ENCODE measurements at regions not wholly inside any gene's neighbourhood (a gene's known extent, or its start where the extent isn't known, plus 50 kb on each side); places are given as distances from the start of the nearest gene placed in this dataset.
"Not testable (repeated sequence)": the region's sequence is repeated elsewhere in the genome, so short reads cannot be mapped to it uniquely, and the experiment has no call there.

DNA sequence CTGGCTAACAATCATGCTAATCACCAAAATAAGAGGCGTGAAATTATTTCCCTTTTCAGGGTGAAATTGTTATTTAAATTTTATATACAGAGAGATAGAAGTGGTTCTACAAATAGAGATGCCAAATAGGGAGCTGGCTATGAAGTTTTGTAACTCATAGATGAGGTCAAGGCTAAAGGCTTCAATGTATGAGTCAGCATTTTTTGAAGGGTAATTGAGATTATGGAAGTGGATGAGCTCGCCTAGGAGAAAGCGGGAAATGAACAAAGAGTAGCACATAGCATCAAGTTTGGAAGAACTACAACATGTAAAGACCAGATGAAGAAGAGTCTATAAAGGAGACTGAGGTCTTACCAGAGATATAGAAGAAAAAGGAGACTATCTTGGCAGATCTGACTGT lies 838.1 kb downstream of the DNAJB9 start:
- 93% methylated on average over 3 of the region's 3 CpGs for WGBS
- Histone ChIP-seq H3K9me3 (ENCODE audit: control insufficient read depth in 2 of 2, insufficient read depth in 1 of 2, low read length in 1 of 2) (no peaks in the 10 kb centered on the region), H3K4me1 (ENCODE audit: control insufficient read depth in 2 of 2, insufficient read depth in 2 of 2, low read length in 2 of 2) (no peaks in the 10 kb centered on the region), H3K27me3 (ENCODE audit: control insufficient read depth in 2 of 2, insufficient read depth in 1 of 2, low read length in 1 of 2) (no peaks in the 10 kb centered on the region), H3K36me3 (ENCODE audit: control insufficient read depth in 2 of 2, insufficient read depth in 2 of 2, low read length in 1 of 2) (no peaks in the 10 kb centered on the region), H3K4me3 (ENCODE audit: low read length in 2 of 2) (no peak overlapping the region), H3K27ac (ENCODE audit: low read depth in 1 of 2, low read length in 1 of 2) (no peak overlapping the region)
- DNase-seq (ENCODE audit: low read depth in 6 of 9, low spot score in 9 of 9) = no peak

DNA sequence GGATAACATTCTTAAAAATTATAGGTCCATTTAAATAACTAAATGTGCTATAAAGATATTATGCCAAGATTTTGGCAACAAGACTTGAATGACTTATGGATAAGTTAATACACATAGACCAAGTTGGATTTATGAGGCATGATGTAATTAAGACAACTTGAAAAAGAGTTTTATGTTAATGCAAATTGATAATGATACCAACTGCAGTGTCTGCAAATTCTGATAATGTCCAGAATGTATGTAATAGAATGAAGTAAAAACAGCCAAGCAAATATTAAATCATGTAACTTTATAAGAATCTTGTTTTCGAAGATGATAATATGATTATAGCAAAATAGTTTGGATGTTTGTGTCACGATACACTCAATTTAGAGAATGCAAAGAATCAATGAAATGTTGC lies 868.3 kb downstream of the DNAJB9 start:
- Histone ChIP-seq H3K4me1 (ENCODE audit: control insufficient read depth in 2 of 2, insufficient read depth in 2 of 2, low read length in 2 of 2) (no peaks in the 10 kb centered on the region), H3K36me3 (ENCODE audit: control insufficient read depth in 2 of 2, insufficient read depth in 2 of 2, low read length in 1 of 2) (no peaks in the 10 kb centered on the region), H3K27me3 (ENCODE audit: control insufficient read depth in 2 of 2, insufficient read depth in 1 of 2, low read length in 1 of 2) (no peaks in the 10 kb centered on the region), H3K9me3 (ENCODE audit: control insufficient read depth in 2 of 2, insufficient read depth in 1 of 2, low read length in 1 of 2) (no peaks in the 10 kb centered on the region), H3K27ac (ENCODE audit: low read depth in 1 of 2, low read length in 1 of 2) (no peak overlapping the region), H3K4me3 (ENCODE audit: low read length in 2 of 2) (no peak overlapping the region)
- 92% methylated on average over 2 of the region's 2 CpGs for whole genome bisulfite sequencing
- no peak for DNase-seq (ENCODE audit: low read depth in 6 of 9, low spot score in 9 of 9)

DNA sequence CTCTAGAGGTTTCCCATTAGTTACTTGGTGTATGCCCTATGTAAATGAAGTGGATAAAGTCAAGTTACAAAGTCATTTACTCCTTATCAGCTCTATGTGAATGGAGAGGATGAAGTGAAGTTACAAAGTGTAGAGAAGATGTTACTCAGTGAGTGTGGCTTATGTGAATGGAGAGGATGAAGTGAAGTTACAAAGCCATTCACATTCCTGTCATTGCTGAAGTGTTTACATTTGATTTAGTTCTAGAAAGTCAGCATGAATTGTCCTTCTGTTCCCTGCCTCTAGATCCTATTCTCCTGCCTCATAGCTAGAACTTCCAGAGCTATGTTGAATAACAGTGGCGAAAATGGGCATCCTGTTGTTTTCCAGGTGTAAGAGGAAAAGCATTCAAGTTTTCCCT lies 880.1 kb downstream of the DNAJB9 start:
- DNase-seq (ENCODE audit: low read depth in 6 of 9, low spot score in 9 of 9) = no peak
- Histone ChIP-seq H3K9me3 (ENCODE audit: control insufficient read depth in 2 of 2, insufficient read depth in 1 of 2, low read length in 1 of 2) (peaks cover 0 to under 1% of the 10 kb centered on the region in 2 donors), H3K4me3 (ENCODE audit: low read length in 2 of 2) (no peak overlapping the region), H3K27ac (ENCODE audit: low read depth in 1 of 2, low read length in 1 of 2) (no peak overlapping the region), H3K36me3 (ENCODE audit: control insufficient read depth in 2 of 2, insufficient read depth in 2 of 2, low read length in 1 of 2) (no peaks in the 10 kb centered on the region), H3K27me3 (ENCODE audit: control insufficient read depth in 2 of 2, insufficient read depth in 1 of 2, low read length in 1 of 2) (no peaks in the 10 kb centered on the region), H3K4me1 (ENCODE audit: control insufficient read depth in 2 of 2, insufficient read depth in 2 of 2, low read length in 2 of 2) (no peaks in the 10 kb centered on the region)
- WGBS = 95% methylated on average over 1 of the region's 1 CpG

DNA sequence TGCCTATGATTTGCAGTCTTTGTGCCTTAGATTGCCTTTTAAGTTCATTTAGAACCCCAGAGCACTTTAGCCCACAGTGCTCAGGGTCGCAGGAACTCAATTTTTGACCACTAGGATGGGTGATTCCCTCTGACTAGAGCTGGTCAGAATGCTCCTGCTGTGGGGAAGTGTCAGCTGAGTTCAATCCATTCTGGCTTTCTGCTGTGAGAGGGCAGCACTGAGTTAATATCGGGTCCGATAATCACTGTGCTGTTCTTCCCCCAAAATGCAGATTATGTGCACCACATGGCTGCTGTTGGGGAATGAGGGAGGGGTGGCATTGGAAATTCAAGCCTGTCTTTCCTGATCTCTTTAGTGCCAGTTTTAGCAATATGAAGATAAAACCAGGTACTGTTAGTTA lies 886.4 kb downstream of the DNAJB9 start:
- 79% methylated on average over 3 of the region's 3 CpGs for WGBS
- Histone ChIP-seq H3K4me3 (ENCODE audit: low read length in 2 of 2) (no peak overlapping the region), H3K27ac (ENCODE audit: low read depth in 1 of 2, low read length in 1 of 2) (no peak overlapping the region), H3K9me3 (ENCODE audit: control insufficient read depth in 2 of 2, insufficient read depth in 1 of 2, low read length in 1 of 2) (peaks cover 0 to 7% of the 10 kb centered on the region in 2 donors), H3K36me3 (ENCODE audit: control insufficient read depth in 2 of 2, insufficient read depth in 2 of 2, low read length in 1 of 2) (no peaks in the 10 kb centered on the region), H3K27me3 (ENCODE audit: control insufficient read depth in 2 of 2, insufficient read depth in 1 of 2, low read length in 1 of 2) (no peaks in the 10 kb centered on the region), H3K4me1 (ENCODE audit: control insufficient read depth in 2 of 2, insufficient read depth in 2 of 2, low read length in 2 of 2) (no peaks in the 10 kb centered on the region)
- DNase-seq (ENCODE audit: low read depth in 6 of 9, low spot score in 9 of 9) = no peak

DNA sequence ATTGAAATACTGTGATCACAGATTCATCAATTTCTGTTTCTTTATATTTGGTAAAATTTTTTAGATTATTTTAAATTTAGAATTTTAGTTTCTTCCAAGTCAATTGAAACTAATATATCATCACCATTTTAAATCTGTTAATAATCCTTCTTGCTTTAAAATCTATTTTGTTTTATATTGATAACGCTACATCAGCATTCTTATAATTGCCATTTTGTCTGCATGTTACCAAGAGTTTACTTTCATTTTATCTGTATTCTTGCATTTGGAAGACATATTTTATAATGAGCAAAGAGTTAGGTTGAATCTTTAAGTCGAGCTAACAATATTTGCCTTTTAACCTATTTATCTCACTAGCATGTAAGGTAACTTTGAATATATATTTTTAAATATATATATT lies 890.6 kb downstream of the DNAJB9 start:
- H3K4me1 ChIP-seq (ENCODE audit: control insufficient read depth in 2 of 2, insufficient read depth in 2 of 2, low read length in 2 of 2) = no peaks in the 10 kb centered on the region
- H3K27me3 ChIP-seq (ENCODE audit: control insufficient read depth in 2 of 2, insufficient read depth in 1 of 2, low read length in 1 of 2) = no peaks in the 10 kb centered on the region
- no peak overlapping the region for H3K4me3 ChIP-seq (ENCODE audit: low read length in 2 of 2)
- H3K36me3 ChIP-seq (ENCODE audit: control insufficient read depth in 2 of 2, insufficient read depth in 2 of 2, low read length in 1 of 2) = no peaks in the 10 kb centered on the region
- H3K9me3 ChIP-seq (ENCODE audit: control insufficient read depth in 2 of 2, insufficient read depth in 1 of 2, low read length in 1 of 2) = peaks cover 0 to 2% of the 10 kb centered on the region in 2 donors
- WGBS = 91% methylated on average over 2 of the region's 2 CpGs
- no peak overlapping the region for H3K27ac ChIP-seq (ENCODE audit: low read depth in 1 of 2, low read length in 1 of 2)
- DNase-seq (ENCODE audit: low read depth in 6 of 9, low spot score in 9 of 9) = no peak

DNA sequence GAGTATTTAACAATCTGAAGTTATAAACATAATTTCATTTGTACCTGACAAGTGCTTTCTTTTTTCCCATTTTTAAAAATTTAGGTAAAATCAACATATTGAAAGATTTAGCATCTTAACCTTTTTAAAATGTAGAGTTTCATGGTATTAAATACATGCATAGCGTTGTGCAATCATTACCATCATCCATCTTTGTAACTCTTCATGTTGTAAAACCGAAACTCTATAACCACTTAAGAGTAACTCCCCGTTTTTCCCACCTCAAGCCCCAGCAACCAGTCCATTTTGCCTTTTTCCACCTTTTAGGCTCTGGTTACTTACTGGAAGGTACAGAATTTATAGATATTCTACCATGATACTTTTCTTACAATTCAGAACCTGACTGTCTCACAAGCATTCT lies 892.5 kb downstream of the DNAJB9 start:
- DNase-seq (ENCODE audit: low read depth in 6 of 9, low spot score in 9 of 9) = no peak
- H3K27ac ChIP-seq (ENCODE audit: low read depth in 1 of 2, low read length in 1 of 2) = no peak overlapping the region
- H3K9me3 ChIP-seq (ENCODE audit: control insufficient read depth in 2 of 2, insufficient read depth in 1 of 2, low read length in 1 of 2) = no peaks in the 10 kb centered on the region
- no peaks in the 10 kb centered on the region for H3K4me1 ChIP-seq (ENCODE audit: control insufficient read depth in 2 of 2, insufficient read depth in 2 of 2, low read length in 2 of 2)
- H3K4me3 ChIP-seq (ENCODE audit: low read length in 2 of 2) = no peak overlapping the region
- no peaks in the 10 kb centered on the region for H3K27me3 ChIP-seq (ENCODE audit: control insufficient read depth in 2 of 2, insufficient read depth in 1 of 2, low read length in 1 of 2)
- H3K36me3 ChIP-seq (ENCODE audit: control insufficient read depth in 2 of 2, insufficient read depth in 2 of 2, low read length in 1 of 2) = no peaks in the 10 kb centered on the region
- 84% methylated on average over 3 of the region's 3 CpGs for WGBS

DNA sequence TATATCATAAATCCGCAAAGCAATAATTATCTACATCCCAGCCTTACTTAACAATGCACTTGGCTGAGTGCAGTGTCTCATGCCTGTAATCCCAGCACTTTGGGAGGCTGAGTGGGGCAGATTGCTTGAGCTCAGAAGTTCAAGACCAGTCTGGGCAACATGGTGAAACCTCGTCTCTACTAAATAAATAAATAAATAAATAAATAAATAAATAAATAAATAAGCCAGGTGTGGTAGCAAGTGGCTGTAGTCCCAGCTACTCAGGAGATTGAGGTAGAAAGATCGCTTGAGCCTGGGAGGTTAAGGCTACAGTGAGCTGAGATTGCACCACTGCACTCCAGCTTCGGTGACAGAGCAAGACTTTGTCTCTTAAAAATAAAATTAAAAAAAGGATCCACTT lies 898.1 kb downstream of the DNAJB9 start:
- not testable (repeated sequence) for H3K27me3 ChIP-seq (ENCODE audit: control insufficient read depth in 2 of 2, insufficient read depth in 1 of 2, low read length in 1 of 2); H3K27ac ChIP-seq (ENCODE audit: low read depth in 1 of 2, low read length in 1 of 2); H3K4me1 ChIP-seq (ENCODE audit: control insufficient read depth in 2 of 2, insufficient read depth in 2 of 2, low read length in 2 of 2); H3K36me3 ChIP-seq (ENCODE audit: control insufficient read depth in 2 of 2, insufficient read depth in 2 of 2, low read length in 1 of 2); DNase-seq (ENCODE audit: low read depth in 6 of 9, low spot score in 9 of 9); H3K9me3 ChIP-seq (ENCODE audit: control insufficient read depth in 2 of 2, insufficient read depth in 1 of 2, low read length in 1 of 2); H3K4me3 ChIP-seq (ENCODE audit: low read length in 2 of 2)
- 96% methylated on average over 4 of the region's 4 CpGs for WGBS

DNA sequence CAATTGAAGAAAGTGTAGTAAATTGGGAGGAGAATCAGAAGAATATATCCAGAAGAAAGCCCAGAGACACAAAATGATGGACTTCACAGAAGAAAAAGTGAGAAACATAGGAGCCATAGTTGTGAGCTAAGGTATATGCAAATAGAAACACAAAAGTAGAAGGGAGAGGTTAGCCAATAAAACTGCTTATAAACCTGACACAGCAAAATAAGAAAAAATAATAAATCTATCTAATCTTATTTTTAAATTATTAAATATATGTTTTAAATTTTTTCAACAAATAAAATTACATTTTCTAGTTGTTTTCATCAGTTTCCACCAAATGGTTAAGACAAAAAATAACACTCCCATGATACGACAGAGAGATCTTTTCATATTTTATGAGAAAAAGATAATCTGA lies 903.5 kb downstream of the DNAJB9 start:
- no peak for DNase-seq (ENCODE audit: low read depth in 6 of 9, low spot score in 9 of 9)
- Histone ChIP-seq H3K27me3 (ENCODE audit: control insufficient read depth in 2 of 2, insufficient read depth in 1 of 2, low read length in 1 of 2) (no peaks in the 10 kb centered on the region), H3K9me3 (ENCODE audit: control insufficient read depth in 2 of 2, insufficient read depth in 1 of 2, low read length in 1 of 2) (no peaks in the 10 kb centered on the region), H3K4me1 (ENCODE audit: control insufficient read depth in 2 of 2, insufficient read depth in 2 of 2, low read length in 2 of 2) (no peaks in the 10 kb centered on the region), H3K4me3 (ENCODE audit: low read length in 2 of 2) (no peak overlapping the region), H3K27ac (ENCODE audit: low read depth in 1 of 2, low read length in 1 of 2) (no peak overlapping the region), H3K36me3 (ENCODE audit: control insufficient read depth in 2 of 2, insufficient read depth in 2 of 2, low read length in 1 of 2) (no peaks in the 10 kb centered on the region)
- 100% methylated on average over 1 of the region's 1 CpG for whole genome bisulfite sequencing

DNA sequence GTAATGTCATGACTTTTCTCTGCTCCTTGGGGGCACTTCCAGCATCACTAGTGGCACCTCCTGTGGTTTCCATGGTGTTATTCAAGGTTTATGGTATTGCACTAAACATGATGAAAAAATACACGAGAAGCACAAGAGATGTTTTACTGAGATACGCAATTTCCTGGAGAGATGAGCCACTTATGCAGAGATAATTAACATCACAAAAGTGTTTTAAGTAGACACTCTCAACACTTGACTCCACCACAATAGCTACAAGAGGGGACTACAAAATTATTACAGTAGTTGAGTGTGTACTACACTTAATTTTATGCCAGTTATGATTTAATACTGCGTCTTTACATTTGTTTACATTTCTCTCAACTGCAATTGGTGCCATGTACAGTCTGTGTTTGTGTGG lies 906.7 kb downstream of the DNAJB9 start:
- no peaks in the 10 kb centered on the region for H3K27me3 ChIP-seq (ENCODE audit: control insufficient read depth in 2 of 2, insufficient read depth in 1 of 2, low read length in 1 of 2)
- H3K36me3 ChIP-seq (ENCODE audit: control insufficient read depth in 2 of 2, insufficient read depth in 2 of 2, low read length in 1 of 2) = no peaks in the 10 kb centered on the region
- 94% methylated on average over 3 of the region's 3 CpGs for WGBS
- DNase-seq (ENCODE audit: low read depth in 6 of 9, low spot score in 9 of 9) = no peak
- H3K4me3 ChIP-seq (ENCODE audit: low read length in 2 of 2) = no peak overlapping the region
- H3K9me3 ChIP-seq (ENCODE audit: control insufficient read depth in 2 of 2, insufficient read depth in 1 of 2, low read length in 1 of 2) = no peaks in the 10 kb centered on the region
- no peaks in the 10 kb centered on the region for H3K4me1 ChIP-seq (ENCODE audit: control insufficient read depth in 2 of 2, insufficient read depth in 2 of 2, low read length in 2 of 2)
- H3K27ac ChIP-seq (ENCODE audit: low read depth in 1 of 2, low read length in 1 of 2) = no peak overlapping the region

DNA sequence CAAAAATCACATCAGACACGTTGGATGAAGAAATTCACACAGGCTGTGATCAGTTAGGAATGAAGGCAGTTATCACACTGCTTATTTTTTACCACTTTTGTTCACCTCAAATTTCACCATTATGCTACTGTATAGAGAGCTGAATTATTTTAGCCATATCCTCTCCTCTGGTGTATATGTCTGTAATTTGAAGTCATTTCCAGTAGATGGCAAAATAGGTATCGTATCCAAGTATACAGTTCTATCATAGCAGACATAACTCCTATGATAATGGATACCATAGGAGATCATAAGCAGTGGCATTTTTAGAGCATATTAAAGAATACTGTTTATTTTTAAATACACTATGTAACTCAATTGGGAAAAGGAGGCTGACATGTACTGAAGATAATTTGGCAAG lies 909.7 kb downstream of the DNAJB9 start:
- H3K9me3 ChIP-seq (ENCODE audit: control insufficient read depth in 2 of 2, insufficient read depth in 1 of 2, low read length in 1 of 2) = no peaks in the 10 kb centered on the region
- DNase-seq (ENCODE audit: low read depth in 6 of 9, low spot score in 9 of 9) = no peak
- H3K27me3 ChIP-seq (ENCODE audit: control insufficient read depth in 2 of 2, insufficient read depth in 1 of 2, low read length in 1 of 2) = no peaks in the 10 kb centered on the region
- no peak overlapping the region for H3K4me3 ChIP-seq (ENCODE audit: low read length in 2 of 2)
- 81% methylated on average over 2 of the region's 2 CpGs for WGBS
- no peaks in the 10 kb centered on the region for H3K4me1 ChIP-seq (ENCODE audit: control insufficient read depth in 2 of 2, insufficient read depth in 2 of 2, low read length in 2 of 2)
- H3K36me3 ChIP-seq (ENCODE audit: control insufficient read depth in 2 of 2, insufficient read depth in 2 of 2, low read length in 1 of 2) = no peaks in the 10 kb centered on the region
- H3K27ac ChIP-seq (ENCODE audit: low read depth in 1 of 2, low read length in 1 of 2) = no peak overlapping the region
